Peyer's patch (tissue), 4 donors: ENCODE measurements at regions not wholly inside any gene's neighbourhood (a gene's known extent, or its start where the extent isn't known, plus 50 kb on each side); places are given as distances from the start of the nearest gene placed in this dataset.

Experiments
- POLR2A ChIP-seq, 2 donors: fragments of 450-650 bp; IDR thresholded peaks; one replicate each; pipeline ENCODE4 v1.5.1; 2017; ENCODE audit warnings: antibody characterized with exemption in 2 of 2, mild to moderate bottlenecking in 2 of 2, moderate library complexity in 2 of 2
- TF ChIP-seq, protein P1 (sequence below), 6 experiments: fragments of 450-650 bp in 4 of 6; fragments of 200-600 bp in 2 of 6; sonication (generic) in 1 of 6; IDR thresholded peaks; one replicate each; pipeline ENCODE4 v1.5.1; 2017 to 2019; ENCODE audit warnings: antibody characterized with exemption in 6 of 6, mild to moderate bottlenecking in 3 of 6, moderate library complexity in 1 of 6

GRCh38 chr5:125396462-125396861 lies 650.0 kb upstream of the ZNF608 start:
- TF ChIP-seq, protein P1, sequence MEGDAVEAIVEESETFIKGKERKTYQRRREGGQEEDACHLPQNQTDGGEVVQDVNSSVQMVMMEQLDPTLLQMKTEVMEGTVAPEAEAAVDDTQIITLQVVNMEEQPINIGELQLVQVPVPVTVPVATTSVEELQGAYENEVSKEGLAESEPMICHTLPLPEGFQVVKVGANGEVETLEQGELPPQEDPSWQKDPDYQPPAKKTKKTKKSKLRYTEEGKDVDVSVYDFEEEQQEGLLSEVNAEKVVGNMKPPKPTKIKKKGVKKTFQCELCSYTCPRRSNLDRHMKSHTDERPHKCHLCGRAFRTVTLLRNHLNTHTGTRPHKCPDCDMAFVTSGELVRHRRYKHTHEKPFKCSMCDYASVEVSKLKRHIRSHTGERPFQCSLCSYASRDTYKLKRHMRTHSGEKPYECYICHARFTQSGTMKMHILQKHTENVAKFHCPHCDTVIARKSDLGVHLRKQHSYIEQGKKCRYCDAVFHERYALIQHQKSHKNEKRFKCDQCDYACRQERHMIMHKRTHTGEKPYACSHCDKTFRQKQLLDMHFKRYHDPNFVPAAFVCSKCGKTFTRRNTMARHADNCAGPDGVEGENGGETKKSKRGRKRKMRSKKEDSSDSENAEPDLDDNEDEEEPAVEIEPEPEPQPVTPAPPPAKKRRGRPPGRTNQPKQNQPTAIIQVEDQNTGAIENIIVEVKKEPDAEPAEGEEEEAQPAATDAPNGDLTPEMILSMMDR (IDR thresholded peaks at IDR 0.05): no peak
- no peak for TF ChIP-seq POLR2A (IDR thresholded peaks at IDR 0.05)
